ENCODE measurements at regions not wholly inside any gene's neighbourhood (a gene's known extent, or its start where the extent isn't known, plus 50 kb on each side); places are given as distances from the start of the nearest gene placed in this dataset.
"Not testable (repeated sequence)": the region's sequence is repeated elsewhere in the genome, so short reads cannot be mapped to it uniquely, and the experiment has no call there.

GRCh38 chr6:121631752-121632151 lies 196.3 kb downstream of the GJA1 start:
- not testable (repeated sequence) for TF ChIP-seq CTCF (IDR thresholded peaks at IDR 0.05); ZFX (IDR thresholded peaks at IDR 0.05; ENCODE audit: borderline replicate concordance)
